Fibroblast of villous mesenchyme (primary cell): ENCODE measurements at regions not wholly inside any gene's neighbourhood (a gene's known extent, or its start where the extent isn't known, plus 50 kb on each side); places are given as distances from the start of the nearest gene placed in this dataset.

ENCODE experiments used
- DNase-seq: peaks from one replicate; pipeline ENCODE4 v3.0.0-alpha.2; 2010; ENCODE audit warnings: low read depth
- H3K4me3 ChIP-seq: 2 replicates; pipeline ENCODE4 v1.5.1; 2011; ENCODE audit warnings: low read depth, mild to moderate bottlenecking, low read length
- CTCF ChIP-seq: IDR thresholded peaks from 2 replicates; pipeline ENCODE4 v1.5.1; 2012; ENCODE audit warnings: low read depth, mild to moderate bottlenecking, low read length; ENCODE audit not compliant: insufficient read depth

- TF ChIP-seq CTCF, result no peak
- H3K4me3 ChIP-seq, result no peak overlapping the region
- no peak for DNase-seq
Measured at GRCh38 chr3:71900057-71900456, 115.1 kb upstream of the PROK2 start.

GRCh38 chr3:71896751-71897150 is 111.8 kb upstream of the PROK2 start:
- TF ChIP-seq CTCF, result no peak
- peak; percentile 15 for DNase-seq
- H3K4me3 ChIP-seq, result no peak overlapping the region

GRCh38 chr3:71893702-71894479 is 108.9 kb upstream of the PROK2 start:
- DNase-seq, result no peak
- H3K4me3 ChIP-seq, result no peak overlapping the region
- TF ChIP-seq CTCF, result no peak

GRCh38 chr3:71893122-71893521 is 108.2 kb upstream of the PROK2 start:
- DNase-seq, result no peak
- H3K4me3 ChIP-seq, result no peak overlapping the region
- TF ChIP-seq CTCF, result no peak

- no peak for DNase-seq
- no peak overlapping the region for H3K4me3 ChIP-seq
- TF ChIP-seq CTCF, result no peak
Measured at GRCh38 chr3:71891483-71891882, 106.5 kb upstream of the PROK2 start.

- no peak for TF ChIP-seq CTCF
- no peak for DNase-seq
- no peak overlapping the region for H3K4me3 ChIP-seq
Measured at GRCh38 chr3:71890356-71890931, 105.5 kb upstream of the PROK2 start.
